K562 (cell line): ENCODE measurements at regions not wholly inside any gene's neighbourhood (a gene's known extent, or its start where the extent isn't known, plus 50 kb on each side); places are given as distances from the start of the nearest gene placed in this dataset.

Experiments
- ATAC-seq: fragments of 200-7000 bp; cut with Tn5 transposase; 3 replicates; pipeline ENCODE4 v1.9.1; 2020; ENCODE audit warnings: moderate library complexity
- BruUV-seq: library from RNA; stranded (reverse); fragments of 400-500 nt; replicated peaks from 2 replicates; lab custom pipeline; 2021; lab: Mats Ljungman, UMichigan
- CTCF ChIA-PET: fragments of 300-600 bp; formaldehyde crosslinking; extraction: SDS; loops from one replicate; lab custom pipeline; 2021; ENCODE audit warnings: low intra/inter-chr PET ratio; lab: Yijun Ruan, JAX
- POLR2A ChIA-PET: fragments of 300-600, 350-650 bp; sonication (Branson Sonifier 250); formaldehyde crosslinking; extraction: SDS; loops from one replicate; lab custom pipeline; 2021; ENCODE audit warnings: antibody characterized with exemption, inconsistent platforms; lab: Yijun Ruan, JAX
- DNase-seq, 4 experiments: peaks; one replicate each; pipeline versions ENCODE4 v3.0.0 to v3.0.0-alpha.2; 2011 to 2018; ENCODE audit warnings: low spot score in 3 of 4, mixed read lengths in 3 of 4; ENCODE audit errors: extremely low read depth in 1 of 4
- FAIRE-seq: peaks from 2 replicates; lab custom pipeline; 2011; peaks lifted over from hg19 to GRCh38; lab: Jason Lieb, UNC
- H2AFZ ChIP-seq: 2 replicates; pipeline ENCODE4 v1.6.0; 2011; ENCODE audit warnings: low read depth, low read length, control low read depth, inconsistent platforms
- H3K27ac ChIP-seq: fragments of 200-600 bp; 3 replicates; pipeline ENCODE4 v1.8.0; 2011; ENCODE audit warnings: low read depth, mild to moderate bottlenecking, control low read depth, inconsistent platforms, low read length, moderate library complexity, mixed read lengths; ENCODE audit errors: extremely low read depth
- H3K27me3 ChIP-seq, 2 experiments: fragments of 300-600 bp in 1 of 2; 2 replicates in 1 of 2; 3 replicates in 1 of 2; pipeline versions ENCODE4 v1.6.0 to v1.8.0; 2011; ENCODE audit warnings: inconsistent platforms in 2 of 2, low read length in 2 of 2, mild to moderate bottlenecking in 1 of 2, mixed read lengths in 1 of 2, moderate library complexity in 1 of 2; ENCODE audit not compliant: control insufficient read depth in 2 of 2, insufficient read depth in 2 of 2
- H3K36me3 ChIP-seq: fragments of 300-600 bp; 3 replicates; pipeline ENCODE4 v1.8.0; 2011; ENCODE audit warnings: mild to moderate bottlenecking, low read length, inconsistent platforms; ENCODE audit not compliant: control insufficient read depth, insufficient read depth
- H3K4me1 ChIP-seq, 2 experiments: fragments of 200-600 bp in 1 of 2; replicated peaks in 1 of 2; 2 replicates in 1 of 2; 3 replicates in 1 of 2; pipeline versions ENCODE4 v1.5.1 to v1.8.0; 2011; ENCODE audit warnings: inconsistent platforms in 2 of 2, low read length in 2 of 2, mild to moderate bottlenecking in 1 of 2, mixed read lengths in 1 of 2, moderate library complexity in 1 of 2; ENCODE audit not compliant: control insufficient read depth in 2 of 2, insufficient read depth in 2 of 2
- H3K4me2 ChIP-seq: 2 replicates; pipeline ENCODE4 v1.6.1; 2011; ENCODE audit warnings: low read length, control low read depth, inconsistent platforms, mixed read lengths; ENCODE audit not compliant: insufficient read depth
- H3K4me3 ChIP-seq: fragments of 200-600 bp; sonication (generic), shearing (Covaris generic); 2 replicates; pipeline ENCODE4 v1.5.1; 2016; ENCODE audit warnings: control low read depth, inconsistent platforms
- H3K79me2 ChIP-seq: fragments of 200-600 bp; 3 replicates; pipeline ENCODE4 v1.8.0; 2011; ENCODE audit warnings: low read length, inconsistent platforms; ENCODE audit not compliant: control insufficient read depth, insufficient read depth
- H3K9ac ChIP-seq, 2 experiments: 2 replicates each; pipeline versions ENCODE4 v1.6.0 to v1.6.1; 2011; ENCODE audit warnings: low read depth in 2 of 2, low read length in 2 of 2, control low read depth in 1 of 2, inconsistent platforms in 1 of 2, mild to moderate bottlenecking in 1 of 2, mixed read lengths in 1 of 2; ENCODE audit not compliant: insufficient read depth in 1 of 2
- H3K9me1 ChIP-seq: one replicate; pipeline ENCODE4 v1.6.0; 2011; ENCODE audit warnings: inconsistent platforms, mild to moderate bottlenecking, low read length, moderate library complexity; ENCODE audit not compliant: control insufficient read depth, insufficient read depth
- H3K9me3 ChIP-seq: replicated peaks from 2 replicates; pipeline ENCODE4 v1.5.1; 2011; ENCODE audit warnings: low read depth, low read length, inconsistent platforms; ENCODE audit not compliant: control insufficient read depth, insufficient read depth
- H4K20me1 ChIP-seq: replicated peaks from 2 replicates; pipeline ENCODE4 v1.6.1; 2011; ENCODE audit warnings: low read length, inconsistent platforms, mixed read lengths; ENCODE audit not compliant: control insufficient read depth, insufficient read depth
- BRD9 ChIP-seq: fragments of 450-650 bp; IDR thresholded peaks from 2 replicates; pipeline ENCODE4 v1.6.1; 2018; ENCODE audit warnings: low read depth; ENCODE audit not compliant: partially characterized antibody
- ELF1 ChIP-seq: fragments of 200-800 bp; sonication (Bioruptor generic); IDR thresholded peaks from 2 replicates; pipeline ENCODE4 v1.6.1; 2016; ENCODE audit warnings: missing genetic modification characterization, missing compliant biosample characterization
- GTF2F1 ChIP-seq: IDR thresholded peaks from 2 replicates; pipeline ENCODE4 v1.6.1; 2011; ENCODE audit warnings: low read depth, low read length, improper control_type of control experiment
- HNRNPK ChIP-seq: fragments of 200-400 bp; formaldehyde crosslinking; IDR thresholded peaks from one replicate; pipeline ENCODE4 v1.6.1; 2018; ENCODE audit warnings: mild to moderate bottlenecking, low read depth, low read length; ENCODE audit not compliant: poor library complexity, severe bottlenecking
- MAFF ChIP-seq: IDR thresholded peaks from 2 replicates; pipeline ENCODE4 v1.6.1; 2012; ENCODE audit warnings: low read length, improper control_type of control experiment
- MXD1 ChIP-seq: fragments of 250-450 bp; sonication (Bioruptor Pico); IDR thresholded peaks from 2 replicates; pipeline ENCODE4 v1.8.0; 2021; ENCODE audit warnings: borderline replicate concordance, mild to moderate bottlenecking, moderate library complexity; ENCODE audit not compliant: poor library complexity, severe bottlenecking
- RBBP5 ChIP-seq: fragments of 200-600 bp; sonication (generic); IDR thresholded peaks from 2 replicates; pipeline ENCODE4 v1.6.1; 2012; ENCODE audit warnings: borderline replicate concordance, mild to moderate bottlenecking, low read length, control low read depth, inconsistent platforms; ENCODE audit not compliant: insufficient read depth, poor library complexity, severe bottlenecking
- ZBTB7A ChIP-seq: IDR thresholded peaks from 2 replicates; pipeline ENCODE4 v1.6.1; 2011; ENCODE audit warnings: low read depth, mild to moderate bottlenecking, low read length, moderate library complexity, borderline replicate concordance; ENCODE audit not compliant: control insufficient read depth
- ZFP30 ChIP-seq: fragments of 250-450 bp; sonication (Bioruptor Pico); IDR thresholded peaks from 2 replicates; pipeline ENCODE4 v1.8.0; 2022; ENCODE audit warnings: moderate library complexity, mild to moderate bottlenecking, inconsistent platforms, borderline replicate concordance
- ZNF449 ChIP-seq: fragments of 250-450 bp; sonication (Bioruptor Pico); IDR thresholded peaks from 2 replicates; pipeline ENCODE4 v1.8.0; 2022; ENCODE audit warnings: moderate library complexity, mild to moderate bottlenecking, inconsistent platforms
- ZNF830 ChIP-seq: fragments of 250-450 bp; sonication (Bioruptor Pico); IDR thresholded peaks from 2 replicates; pipeline ENCODE4 v1.5.0; 2021; ENCODE audit warnings: mild to moderate bottlenecking
- WGBS: fragments of 100-300 bp; shearing (Covaris generic); methylation state at CpG from one replicate; pipeline ENCODE4 v1.1.6; 2016; ENCODE audit warnings: low coverage, mixed read lengths; ENCODE audit not compliant: insufficient coverage; ENCODE audit errors: missing lambda C conversion rate; 5-methylcytosine and 5-hydroxymethylcytosine counted together
- in situ Hi-C: fragments of 300-500 bp; cut with MboI; formaldehyde crosslinking; loops from 4 replicates; pipeline ENCODE4 v1.15.0; 2018; ENCODE audit warnings: inconsistent platforms, mixed read lengths
- intact Hi-C: fragments of 100-400 bp; cut with micrococcal nuclease; formaldehyde crosslinking; loops from 2 replicates; pipeline ENCODE4 v1.14.2; 2022
- TF ChIP-seq, protein P1 (sequence below): fragments of 450-650 bp; IDR thresholded peaks from 2 replicates; pipeline ENCODE4 v1.6.1; 2018; ENCODE audit not compliant: partially characterized antibody

DNA sequence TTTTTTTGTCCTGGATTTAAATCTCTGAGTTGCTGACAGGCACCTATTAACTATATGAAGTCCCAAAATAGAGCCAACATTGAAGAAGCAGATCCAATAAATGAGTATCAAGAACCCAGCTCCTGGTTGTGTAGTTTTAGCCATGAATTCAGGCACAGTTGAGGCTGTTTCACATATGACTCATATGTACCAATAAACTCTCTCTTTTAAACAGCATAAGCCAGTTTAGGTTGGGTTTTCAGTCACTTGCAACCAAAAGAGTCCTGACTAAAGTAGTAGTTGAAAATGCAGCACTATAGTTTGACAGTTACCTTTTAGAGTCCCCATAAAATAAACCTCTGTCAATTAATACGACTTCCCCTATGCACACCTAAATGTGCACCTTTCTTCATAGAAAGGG, 389.9 kb downstream of the RPS29 start (continued):
- no peak for TF ChIP-seq MXD1 (CRISPR knock-in tag)
- TF ChIP-seq, protein P1, sequence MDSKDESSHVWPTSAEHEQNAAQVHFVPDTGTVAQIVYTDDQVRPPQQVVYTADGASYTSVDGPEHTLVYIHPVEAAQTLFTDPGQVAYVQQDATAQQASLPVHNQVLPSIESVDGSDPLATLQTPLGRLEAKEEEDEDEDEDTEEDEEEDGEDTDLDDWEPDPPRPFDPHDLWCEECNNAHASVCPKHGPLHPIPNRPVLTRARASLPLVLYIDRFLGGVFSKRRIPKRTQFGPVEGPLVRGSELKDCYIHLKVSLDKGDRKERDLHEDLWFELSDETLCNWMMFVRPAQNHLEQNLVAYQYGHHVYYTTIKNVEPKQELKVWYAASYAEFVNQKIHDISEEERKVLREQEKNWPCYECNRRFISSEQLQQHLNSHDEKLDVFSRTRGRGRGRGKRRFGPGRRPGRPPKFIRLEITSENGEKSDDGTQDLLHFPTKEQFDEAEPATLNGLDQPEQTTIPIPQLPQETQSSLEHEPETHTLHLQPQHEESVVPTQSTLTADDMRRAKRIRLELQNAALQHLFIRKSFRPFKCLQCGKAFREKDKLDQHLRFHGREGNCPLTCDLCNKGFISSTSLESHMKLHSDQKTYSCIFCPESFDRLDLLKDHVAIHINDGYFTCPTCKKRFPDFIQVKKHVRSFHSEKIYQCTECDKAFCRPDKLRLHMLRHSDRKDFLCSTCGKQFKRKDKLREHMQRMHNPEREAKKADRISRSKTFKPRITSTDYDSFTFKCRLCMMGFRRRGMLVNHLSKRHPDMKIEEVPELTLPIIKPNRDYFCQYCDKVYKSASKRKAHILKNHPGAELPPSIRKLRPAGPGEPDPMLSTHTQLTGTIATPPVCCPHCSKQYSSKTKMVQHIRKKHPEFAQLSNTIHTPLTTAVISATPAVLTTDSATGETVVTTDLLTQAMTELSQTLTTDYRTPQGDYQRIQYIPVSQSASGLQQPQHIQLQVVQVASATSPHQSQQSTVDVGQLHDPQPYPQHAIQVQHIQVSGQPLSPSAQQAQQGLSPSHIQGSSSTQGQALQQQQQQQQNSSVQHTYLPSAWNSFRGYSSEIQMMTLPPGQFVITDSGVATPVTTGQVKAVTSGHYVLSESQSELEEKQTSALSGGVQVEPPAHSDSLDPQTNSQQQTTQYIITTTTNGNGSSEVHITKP: no peak

- H3K79me2 ChIP-seq: no peaks in the 10 kb centered on the region
- no peaks in the 10 kb centered on the region for H3K9me3 ChIP-seq
- in situ Hi-C loops (no loop called here), intact Hi-C loops (no loop called here)
- TF ChIP-seq BRD9 (no peak), ELF1 (no peak), ZNF830 (no peak), ZFP30 (CRISPR knock-in tag) (no peak), ZBTB7A (no peak), GTF2F1 (no peak), MAFF (no peak), HNRNPK (no peak), RBBP5 (no peak), ZNF449 (no peak)
- H4K20me1 ChIP-seq: no peaks in the 10 kb centered on the region
- no peak overlapping the region for H3K27ac ChIP-seq
- POLR2A ChIA-PET: no interaction called here
- no peaks in the 10 kb centered on the region for H3K36me3 ChIP-seq
- no peaks in the 10 kb centered on the region for H3K27me3 ChIP-seq
- H3K9ac ChIP-seq: no peak overlapping the region
- H3K9me1 ChIP-seq: no peaks in the 10 kb centered on the region
- CTCF ChIA-PET: no interaction called here
- WGBS: 0% methylated on average over 2 of the region's 2 CpGs
- FAIRE-seq (no peak), ATAC-seq (no peak), DNase-seq (no peak)
- no peak overlapping the region for H3K4me2 ChIP-seq
- no peak overlapping the region for H2AFZ ChIP-seq
- H3K4me1 ChIP-seq: no peaks in the 10 kb centered on the region
- BruUV-seq: no TSS peak
- no peak overlapping the region for H3K4me3 ChIP-seq
Observed at GRCh38 chr14:49194067-49194466, 392.1 kb downstream of the RPS29 start.
